Inferior parietal cortex (tissue), 1 donor: ENCODE measurements at regions not wholly inside any gene's neighbourhood (a gene's known extent, or its start where the extent isn't known, plus 50 kb on each side); places are given as distances from the start of the nearest gene placed in this dataset.
"Not testable (repeated sequence)": the region's sequence is repeated elsewhere in the genome, so short reads cannot be mapped to it uniquely, and the experiment has no call there.

Experiments
- DNase-seq: peaks from one replicate; pipeline ENCODE4 v3.0.0-alpha.2; 2016; ENCODE audit errors: extremely low spot score

DNA sequence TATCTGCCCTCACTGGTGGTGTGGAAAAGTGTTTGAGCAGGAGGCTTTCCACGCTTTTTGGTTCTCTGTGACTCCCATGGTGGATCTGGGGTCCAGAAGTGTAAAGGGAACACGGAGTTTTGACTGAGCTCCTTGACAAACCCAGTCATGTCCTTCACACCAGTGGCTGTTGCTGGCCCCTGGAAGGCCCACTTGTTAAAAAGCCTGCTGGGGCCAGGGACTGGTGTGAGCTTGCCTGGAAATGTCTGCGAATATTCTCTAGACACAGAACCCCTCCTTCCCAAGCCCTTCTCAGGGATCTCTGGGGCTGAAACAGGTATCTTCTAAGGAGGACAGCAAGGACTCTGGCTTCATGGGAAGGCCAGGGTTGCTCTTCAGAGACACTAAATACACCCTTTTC, 343.0 kb downstream of the TCERG1L start:
- no peak for DNase-seq

- no peak for DNase-seq
Observed at GRCh38 chr10:130968964-130969363, 342.6 kb downstream of the TCERG1L start.

DNA sequence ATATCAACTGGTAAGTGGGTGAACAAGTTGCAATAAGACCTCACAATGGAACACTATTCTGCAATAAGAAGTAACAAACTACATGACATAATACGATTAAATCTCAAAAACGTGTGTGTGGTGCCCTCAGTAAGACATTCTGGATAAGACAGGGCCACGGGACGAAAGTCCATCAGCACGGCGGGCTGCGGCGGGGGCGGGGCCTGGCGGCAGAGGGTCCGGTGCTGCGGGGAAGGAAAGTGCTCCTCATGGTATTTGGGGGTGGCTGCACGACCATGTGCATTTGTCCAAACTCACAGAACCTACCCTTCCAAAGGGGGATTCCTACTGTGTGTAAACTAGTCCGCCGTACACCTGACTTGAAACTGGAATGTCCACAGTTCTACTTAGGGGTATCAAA, 341.8 kb downstream of the TCERG1L start:
- no peak for DNase-seq

GRCh38 chr10:130970341-130971122, 341.0 kb downstream of the TCERG1L start:
- DNase-seq = no peak

DNA sequence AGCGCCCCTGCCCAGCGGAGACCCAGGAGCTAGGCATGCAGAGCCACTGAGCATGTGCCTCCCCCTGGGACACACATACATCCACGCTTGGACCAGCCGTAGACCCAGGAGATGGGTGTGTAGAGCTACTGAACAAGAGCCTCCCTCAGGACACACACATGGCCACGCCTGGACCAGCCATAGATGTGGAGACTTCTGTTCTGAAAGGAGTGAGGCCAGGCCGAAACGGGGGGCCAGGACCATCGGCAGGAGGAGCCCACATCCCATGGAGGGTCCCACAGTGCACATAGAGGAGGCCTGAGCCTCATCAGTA, 340.4 kb downstream of the TCERG1L start:
- no peak for DNase-seq

- DNase-seq = no peak
Observed at GRCh38 chr10:130973127-130973839, 338.2 kb downstream of the TCERG1L start.

GRCh38 chr10:130974166-130974565, 337.4 kb downstream of the TCERG1L start:
- DNase-seq = no peak

- not testable (repeated sequence) for DNase-seq
Observed at GRCh38 chr10:130975351-130975750, 336.2 kb downstream of the TCERG1L start.

GRCh38 chr10:130982802-130983201, 328.7 kb downstream of the TCERG1L start:
- no peak for DNase-seq

- DNase-seq = no peak
Observed at GRCh38 chr10:130983749-130984148, 327.8 kb downstream of the TCERG1L start.

GRCh38 chr10:130984686-130985085, 326.8 kb downstream of the TCERG1L start:
- no peak for DNase-seq

GRCh38 chr10:130985158-130985753, 326.3 kb downstream of the TCERG1L start:
- no peak for DNase-seq

GRCh38 chr10:130986846-130987245, 324.7 kb downstream of the TCERG1L start:
- no peak for DNase-seq

DNA sequence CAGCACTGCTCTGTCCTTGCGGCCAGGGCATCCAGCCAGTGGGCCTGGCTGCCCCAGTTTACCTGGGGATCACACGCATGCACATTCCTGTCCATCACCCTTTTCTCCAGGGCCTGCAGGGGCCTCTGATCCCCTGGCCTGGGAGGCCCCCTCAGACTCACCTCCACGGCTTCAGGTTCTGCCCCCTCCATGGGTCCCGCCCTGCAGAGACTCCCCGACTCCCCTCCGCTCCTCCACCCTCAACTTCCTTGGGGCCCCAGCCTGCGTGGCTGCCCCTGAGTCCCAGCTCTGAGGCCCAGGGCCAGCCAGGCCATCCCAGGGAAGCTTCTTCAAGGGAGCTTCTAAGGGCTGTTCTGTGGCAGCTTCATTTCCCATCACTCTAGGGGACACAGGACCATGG, 324.1 kb downstream of the TCERG1L start:
- DNase-seq = no peak

DNA sequence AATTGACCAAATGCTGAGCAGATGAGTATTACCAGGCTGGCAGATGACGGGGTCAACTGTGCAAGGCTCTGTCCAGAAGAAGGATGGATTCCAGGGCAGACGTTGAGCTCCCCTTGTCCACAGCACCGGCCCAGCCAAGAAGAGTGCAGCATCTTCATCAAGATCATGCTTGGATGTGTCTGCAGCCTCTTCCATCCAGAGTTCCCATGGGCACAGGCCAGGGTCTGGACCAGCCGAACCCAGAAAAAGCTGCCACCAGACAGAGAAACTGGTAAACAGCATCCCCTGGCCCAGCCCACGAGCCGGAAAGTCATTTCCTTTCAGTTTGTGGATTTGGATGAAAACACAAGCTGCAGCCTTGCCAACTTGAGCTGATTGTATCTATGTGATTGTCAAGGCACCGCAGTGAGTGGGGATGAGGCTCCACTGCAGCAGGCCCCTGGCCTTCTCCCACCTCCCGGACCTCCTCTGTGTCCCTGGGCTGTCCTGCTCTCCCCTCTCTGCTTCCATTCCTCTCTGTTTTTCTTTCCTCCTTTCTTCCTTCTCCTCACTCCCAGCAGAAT, 321.8 kb downstream of the TCERG1L start:
- no peak for DNase-seq

- DNase-seq = no peak
Observed at GRCh38 chr10:130990486-130990885, 321.0 kb downstream of the TCERG1L start.

DNA sequence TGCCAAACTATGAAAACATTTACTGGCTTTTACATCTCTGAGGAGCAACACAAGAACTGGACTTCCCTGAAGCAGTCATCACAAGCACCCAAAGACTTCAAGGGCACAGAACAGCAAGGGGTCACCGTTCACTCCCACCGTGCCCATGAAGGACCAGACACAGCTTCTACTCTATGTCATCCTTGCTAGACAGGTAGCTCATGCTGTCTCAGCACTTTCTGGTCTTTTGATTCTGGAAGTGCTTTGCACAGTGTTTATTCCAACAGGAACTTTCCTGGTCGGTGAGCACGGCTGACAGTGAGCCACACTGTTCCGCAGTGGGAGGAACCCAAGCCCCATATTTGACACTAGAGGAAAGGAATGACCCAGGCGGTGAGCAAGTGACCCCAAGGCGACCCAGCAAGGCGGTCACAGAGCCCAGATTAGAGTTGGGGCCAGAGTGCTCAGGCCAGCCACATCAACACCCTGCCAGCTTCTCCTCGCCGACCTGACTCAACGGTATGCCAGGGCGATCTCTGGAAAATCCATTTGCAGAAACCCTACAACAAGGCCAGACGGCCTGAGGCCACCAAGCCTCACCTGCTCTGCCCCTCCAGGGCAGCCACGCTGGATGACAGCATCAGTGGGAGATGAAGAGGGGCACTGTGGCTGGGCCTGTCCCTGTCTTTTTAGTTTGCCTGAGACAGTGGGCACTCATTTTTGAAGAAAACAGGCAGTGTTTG, 318.6 kb downstream of the TCERG1L start:
- no peak for DNase-seq

GRCh38 chr10:130993612-130994011, 317.9 kb downstream of the TCERG1L start:
- DNase-seq = no peak

GRCh38 chr10:130994191-130994590, 317.3 kb downstream of the TCERG1L start:
- no peak for DNase-seq

DNA sequence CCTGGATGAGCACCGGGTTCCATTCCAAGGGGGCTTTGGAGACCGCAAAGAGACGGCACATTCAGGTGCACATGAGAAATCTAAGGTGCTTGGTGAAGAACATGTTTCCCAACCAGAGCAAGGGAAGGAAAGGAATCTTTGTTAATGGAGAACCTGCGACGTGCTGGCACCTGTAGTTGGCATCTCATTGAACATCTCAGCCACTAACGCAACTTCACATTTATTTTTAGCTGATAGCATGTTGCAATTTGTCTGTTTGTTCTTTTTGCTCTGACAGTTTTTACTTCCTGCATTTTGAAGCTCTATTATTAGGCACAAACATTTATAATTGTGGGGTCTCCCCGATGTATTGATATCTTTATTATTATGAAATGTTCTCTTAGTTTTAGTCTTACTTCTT, 316.7 kb downstream of the TCERG1L start:
- DNase-seq = no peak

DNA sequence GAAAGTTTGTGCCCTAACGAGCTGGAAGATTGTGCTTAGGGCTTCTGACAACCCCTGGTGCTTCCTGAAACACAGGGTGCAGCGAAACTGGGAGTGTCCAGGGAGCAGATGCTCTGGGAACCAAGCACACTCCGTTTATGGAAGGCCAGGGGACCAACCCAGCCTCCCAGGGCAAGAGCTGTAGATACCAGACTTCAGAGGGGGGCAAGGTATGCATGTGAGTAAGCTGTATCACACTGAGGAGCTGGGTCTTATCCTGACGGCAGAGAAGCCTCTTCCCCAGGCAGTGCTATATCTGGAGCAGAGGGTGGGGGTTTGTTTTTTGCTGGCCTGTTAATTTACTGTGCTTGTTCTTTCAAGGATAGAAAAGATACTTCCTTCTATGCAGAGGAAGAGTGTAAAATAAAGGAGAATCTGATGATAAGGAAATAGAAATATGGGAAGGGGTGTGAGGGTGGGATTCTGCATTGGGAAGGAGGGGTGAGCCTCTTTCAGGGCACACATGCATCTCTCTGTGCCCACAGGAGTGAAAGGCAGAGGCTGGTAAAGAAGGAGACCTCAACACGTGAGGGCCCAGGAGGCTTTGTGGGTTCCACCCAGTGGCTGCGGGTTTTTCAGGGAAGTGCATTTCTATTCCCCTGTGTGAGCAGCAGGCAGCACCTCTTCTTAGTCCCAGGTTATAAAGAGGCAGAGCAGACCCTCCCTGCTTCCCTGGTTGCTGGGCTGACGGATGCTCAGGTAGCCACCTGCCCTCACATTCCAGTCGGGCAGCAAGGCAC, 314.1 kb downstream of the TCERG1L start:
- no peak for DNase-seq
